ENCODE measurements at regions not wholly inside any gene's neighbourhood (a gene's known extent, or its start where the extent isn't known, plus 50 kb on each side); places are given as distances from the start of the nearest gene placed in this dataset.

DNA sequence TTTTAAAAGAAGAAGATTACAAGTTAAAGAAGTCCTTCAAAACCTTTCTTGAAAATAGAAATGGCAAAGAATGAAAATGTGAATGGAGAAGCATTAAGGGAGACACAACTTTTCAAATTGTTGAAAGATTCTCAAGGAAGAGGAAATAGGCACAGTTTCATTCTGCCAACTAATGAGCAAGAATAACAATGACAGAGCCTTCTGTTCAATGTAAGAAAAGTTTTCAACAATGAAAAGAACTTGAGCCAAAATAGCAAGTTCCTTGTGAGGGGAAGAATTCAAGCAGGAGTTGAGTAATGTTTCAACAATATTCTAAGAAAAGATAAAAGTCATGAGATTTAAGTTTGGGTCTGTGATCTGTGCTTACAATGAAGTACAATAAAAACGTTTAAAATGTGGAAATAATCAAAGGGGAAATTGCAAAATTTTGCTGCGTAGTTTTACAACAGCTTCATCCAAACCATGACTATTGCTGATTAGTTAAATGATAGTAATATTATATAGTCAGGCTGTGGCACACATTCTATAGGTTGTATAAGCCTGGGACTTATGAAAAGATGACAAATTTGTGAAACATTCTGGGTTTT lies 122.6 kb downstream of the METTL4 start:
- DNase-seq (no peak), ATAC-seq (ENCODE audit: poor library complexity) (no peak)
- Histone ChIP-seq H3K9me3 (ENCODE audit: control insufficient read depth in 1 of 2, insufficient read depth in 1 of 2, low read length in 2 of 2) (no peaks in the 10 kb centered on the region), H3K4me3 (ENCODE audit: low read length) (no peak overlapping the region), H3K36me3 (ENCODE audit: insufficient read depth, low read length) (no peaks in the 10 kb centered on the region), H3K27me3 (ENCODE audit: control insufficient read depth in 1 of 2, insufficient read depth in 2 of 2, low read length in 2 of 2) (no peaks in the 10 kb centered on the region), H3K4me1 (ENCODE audit: insufficient read depth, low read length) (no peaks in the 10 kb centered on the region), H3K27ac (ENCODE audit: low read depth in 1 of 2, low read length in 2 of 2) (no peak overlapping the region)
- CTCF ChIA-PET: interaction anchor here (1.2 kb wide), 1 partner anchor 12 kb away, joined by 3 read pairs; no protein-coding TSS in a partner anchor
- no peak overlapping the region for H3K4me3 Mint-ChIP-seq
- intact Hi-C loops (cut with DNase I, micrococcal nuclease): no loop called here
- H3K27ac Mint-ChIP-seq: no peak overlapping the region
- H3K36me3 Mint-ChIP-seq (ENCODE audit: low read depth): no peaks in the 10 kb centered on the region
- H3K9me3 Mint-ChIP-seq: no peaks in the 10 kb centered on the region
- no peaks in the 10 kb centered on the region for H3K4me1 Mint-ChIP-seq (ENCODE audit: low read depth)
- H3K27me3 Mint-ChIP-seq: peaks cover 12% of the 10 kb centered on the region
- TF ChIP-seq, protein P1, sequence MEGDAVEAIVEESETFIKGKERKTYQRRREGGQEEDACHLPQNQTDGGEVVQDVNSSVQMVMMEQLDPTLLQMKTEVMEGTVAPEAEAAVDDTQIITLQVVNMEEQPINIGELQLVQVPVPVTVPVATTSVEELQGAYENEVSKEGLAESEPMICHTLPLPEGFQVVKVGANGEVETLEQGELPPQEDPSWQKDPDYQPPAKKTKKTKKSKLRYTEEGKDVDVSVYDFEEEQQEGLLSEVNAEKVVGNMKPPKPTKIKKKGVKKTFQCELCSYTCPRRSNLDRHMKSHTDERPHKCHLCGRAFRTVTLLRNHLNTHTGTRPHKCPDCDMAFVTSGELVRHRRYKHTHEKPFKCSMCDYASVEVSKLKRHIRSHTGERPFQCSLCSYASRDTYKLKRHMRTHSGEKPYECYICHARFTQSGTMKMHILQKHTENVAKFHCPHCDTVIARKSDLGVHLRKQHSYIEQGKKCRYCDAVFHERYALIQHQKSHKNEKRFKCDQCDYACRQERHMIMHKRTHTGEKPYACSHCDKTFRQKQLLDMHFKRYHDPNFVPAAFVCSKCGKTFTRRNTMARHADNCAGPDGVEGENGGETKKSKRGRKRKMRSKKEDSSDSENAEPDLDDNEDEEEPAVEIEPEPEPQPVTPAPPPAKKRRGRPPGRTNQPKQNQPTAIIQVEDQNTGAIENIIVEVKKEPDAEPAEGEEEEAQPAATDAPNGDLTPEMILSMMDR (IDR thresholded peaks at IDR 0.05): no peak
- POLR2A ChIA-PET: no interaction called here

DNA sequence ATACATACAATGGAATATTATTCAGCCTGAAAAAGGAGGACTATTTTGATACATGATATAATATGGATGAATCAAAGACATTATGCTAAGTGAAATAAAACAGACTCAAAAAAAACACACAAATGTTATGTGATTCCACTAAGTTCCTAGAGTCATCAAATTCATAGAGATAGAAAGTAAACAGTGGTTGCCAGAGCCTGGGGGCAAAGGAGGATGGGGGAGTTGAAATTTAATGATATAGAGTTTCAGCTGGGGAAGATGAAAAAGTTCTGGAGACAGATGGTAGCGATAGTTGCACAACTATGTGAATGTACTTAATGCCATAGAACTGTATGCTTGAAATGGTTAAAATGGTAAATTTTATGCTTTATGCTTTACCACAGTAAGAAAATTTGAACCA lies 119.7 kb downstream of the METTL4 start:
- H3K9me3 ChIP-seq (ENCODE audit: control insufficient read depth in 1 of 2, insufficient read depth in 1 of 2, low read length in 2 of 2): no peaks in the 10 kb centered on the region
- no peaks in the 10 kb centered on the region for H3K27me3 ChIP-seq (ENCODE audit: control insufficient read depth in 1 of 2, insufficient read depth in 2 of 2, low read length in 2 of 2)
- H3K27ac ChIP-seq (ENCODE audit: low read depth in 1 of 2, low read length in 2 of 2): no peak overlapping the region
- H3K4me1 ChIP-seq (ENCODE audit: insufficient read depth, low read length): no peaks in the 10 kb centered on the region
- no peaks in the 10 kb centered on the region for H3K9me3 Mint-ChIP-seq
- no peak overlapping the region for H3K4me3 ChIP-seq (ENCODE audit: low read length)
- no peak for DNase-seq
- TF ChIP-seq, protein P1 (IDR thresholded peaks at IDR 0.05): no peak
- no peak for ATAC-seq (ENCODE audit: poor library complexity)
- H3K27me3 Mint-ChIP-seq: peaks cover 5% of the 10 kb centered on the region
- intact Hi-C loops (cut with DNase I, micrococcal nuclease): no loop called here
- ChIA-PET CTCF (no interaction called here), POLR2A (no interaction called here)
- H3K36me3 Mint-ChIP-seq (ENCODE audit: low read depth): no peaks in the 10 kb centered on the region
- no peaks in the 10 kb centered on the region for H3K36me3 ChIP-seq (ENCODE audit: insufficient read depth, low read length)
- H3K27ac Mint-ChIP-seq: no peak overlapping the region
- H3K4me3 Mint-ChIP-seq: no peak overlapping the region
- no peaks in the 10 kb centered on the region for H3K4me1 Mint-ChIP-seq (ENCODE audit: low read depth)

DNA sequence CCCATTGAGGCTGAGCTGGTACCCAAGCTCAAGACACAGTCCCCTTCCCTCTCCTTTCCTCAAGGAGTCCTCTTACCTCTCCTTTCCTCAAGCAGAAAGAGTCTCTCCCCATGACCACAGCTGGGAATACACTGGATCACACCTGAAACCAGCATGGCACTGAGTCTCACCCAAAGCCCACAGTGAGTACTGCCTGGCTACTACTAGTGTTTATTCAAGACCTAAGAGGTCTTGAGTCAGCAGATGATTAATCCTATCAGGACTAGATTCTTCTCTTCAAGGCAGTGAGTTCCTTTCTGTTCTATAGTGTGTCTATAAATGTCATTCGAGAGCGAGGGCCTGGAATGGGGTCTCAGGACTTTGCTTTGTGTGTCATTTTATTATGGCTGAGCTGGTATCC lies 111.4 kb downstream of the METTL4 start:
- Mint-ChIP-seq H3K27ac (no peak overlapping the region), H3K4me1 (ENCODE audit: low read depth) (no peaks in the 10 kb centered on the region), H3K27me3 (peaks cover 19% of the 10 kb centered on the region), H3K36me3 (ENCODE audit: low read depth) (no peaks in the 10 kb centered on the region), H3K9me3 (peaks cover 6% of the 10 kb centered on the region), H3K4me3 (no peak overlapping the region)
- TF ChIP-seq, protein P1 (IDR thresholded peaks at IDR 0.05): no peak
- CTCF ChIA-PET: interaction anchor here (1.0 kb wide), 1 partner anchor 11 kb away, joined by 3 read pairs; no protein-coding TSS in a partner anchor
- Histone ChIP-seq H3K4me3 (ENCODE audit: low read length) (no peak overlapping the region), H3K27ac (ENCODE audit: low read depth in 1 of 2, low read length in 2 of 2) (no peak overlapping the region), H3K9me3 (ENCODE audit: control insufficient read depth in 1 of 2, insufficient read depth in 1 of 2, low read length in 2 of 2) (no peaks in the 10 kb centered on the region), H3K27me3 (ENCODE audit: control insufficient read depth in 1 of 2, insufficient read depth in 2 of 2, low read length in 2 of 2) (peaks cover 0 to 2% of the 10 kb centered on the region in 2 experiments), H3K4me1 (ENCODE audit: insufficient read depth, low read length) (no peaks in the 10 kb centered on the region), H3K36me3 (ENCODE audit: insufficient read depth, low read length) (no peaks in the 10 kb centered on the region)
- POLR2A ChIA-PET: no interaction called here
- ATAC-seq (ENCODE audit: poor library complexity) (no peak), DNase-seq (no peak)
- intact Hi-C loops (cut with DNase I, micrococcal nuclease): no loop called here
